Pancreas (tissue), 10 donors: ENCODE measurements at regions not wholly inside any gene's neighbourhood (a gene's known extent, or its start where the extent isn't known, plus 50 kb on each side); places are given as distances from the start of the nearest gene placed in this dataset.

Experiments
- ATAC-seq, 4 donors: fragments of 200-7000 bp; cut with Tn5 transposase; one replicate each; pipeline versions ENCODE4 v1.8.0 to v1.9.1; 2020; ENCODE audit warnings: mild to moderate bottlenecking in 4 of 4, moderate library complexity in 4 of 4
- DNase-seq, 6 donors: peaks; one replicate each; pipeline ENCODE4 v3.0.0-alpha.2; 2020
- FAIRE-seq: peaks from 2 replicates; lab custom pipeline; 2012; peaks lifted over from hg19 to GRCh38; lab: Jason Lieb, UNC
- H3K27ac ChIP-seq, 4 donors: fragments of 200-600 bp; sonication (generic); 1 replicate in 3 of 4; 2 replicates in 1 of 4; pipeline versions ENCODE4 v1.5.0 to v1.8.0; 2020
- H3K27me3 ChIP-seq, 4 donors: fragments of 200-600 bp; one replicate each; pipeline ENCODE4 v1.8.0; 2021
- H3K36me3 ChIP-seq, 3 donors: fragments of 200-600 bp; sonication (generic) in 1 of 3; one replicate each; pipeline versions ENCODE4 v1.5.0 to v1.8.0; 2020 to 2021
- H3K4me1 ChIP-seq, 3 donors: fragments of 200-600 bp; one replicate each; pipeline ENCODE4 v1.8.0; 2021
- H3K4me3 ChIP-seq, 4 donors: fragments of 200-600 bp; sonication (generic) in 2 of 4; one replicate each; pipeline versions ENCODE4 v1.5.0 to v1.8.0; 2020 to 2021
- H3K9me3 ChIP-seq, 4 donors: fragments of 200-600 bp; one replicate each; pipeline ENCODE4 v1.8.0; 2021
- whole genome bisulfite sequencing, 2 donors: extraction: QIAGEN DNeasy Blood & Tissue Kit; methylation state at CpG; one replicate each; pipeline ENCODE4 v1.1.7; 2013; 5-methylcytosine and 5-hydroxymethylcytosine counted together
- intact Hi-C, 3 donors: fragments of 100-400 bp; cut with DNase I; formaldehyde crosslinking; loops; one replicate each; pipeline versions ENCODE4 v1.11.1 to v1.14.2; 2022
- TF ChIP-seq, protein P1 (sequence below), 4 donors: fragments of 200-600 bp; sonication (generic) in 3 of 4; IDR thresholded peaks; one replicate each; pipeline versions ENCODE4 v1.5.0 to v1.8.0; 2021; ENCODE audit warnings: antibody characterized with exemption in 4 of 4
- donor health status: healthy with polysubstance abuse.
- donor health status: DM: no; HTN: no; CAD: no; lungs with moderate emphysema.
- donor health status: DM: no; HTN: no; CAD: no.
- donor health status: control.
- donor health status: control.
- donor health status: Bipolar disorder and iron deficiency.
- donor health status: DM: yes; HTN: yes; CAD: no.
- donor health status: DM: no; HTN: no; CAD: no.
- donor health status: DM: no; HTN: no; CAD: no.
- donor health status: DM: yes; HTN: yes; CAD: no.

DNA sequence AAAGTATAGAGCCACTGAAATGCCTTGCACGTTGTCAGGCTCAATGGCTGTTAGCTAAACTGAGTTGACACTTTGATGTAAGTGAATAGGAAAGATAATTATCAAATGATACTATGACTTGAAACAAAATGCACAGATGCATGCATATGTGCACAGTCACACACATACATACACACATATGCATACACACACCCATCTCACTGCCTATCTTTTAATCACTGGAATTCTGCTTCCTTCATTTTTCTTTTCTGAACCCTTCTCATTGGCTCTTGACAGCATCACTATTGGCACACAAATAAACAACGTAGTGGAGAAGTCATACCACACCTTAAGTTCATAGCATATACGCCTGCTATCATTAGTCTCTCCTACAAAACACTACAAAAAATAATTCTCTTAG lies 154.9 kb upstream of the NCKAP5 start:
- H3K27me3 ChIP-seq: no peaks in the 10 kb centered on the region
- ATAC-seq (no peak), FAIRE-seq (no peak), DNase-seq (no peak)
- no peaks in the 10 kb centered on the region for H3K4me1 ChIP-seq
- intact Hi-C loops: no loop called here
- no peaks in the 10 kb centered on the region for H3K9me3 ChIP-seq
- no peak overlapping the region for H3K27ac ChIP-seq
- WGBS, 2 donors: 66 to 79% methylated on average over 3 of the region's 3 CpGs
- no peaks in the 10 kb centered on the region for H3K36me3 ChIP-seq
- TF ChIP-seq, protein P1, sequence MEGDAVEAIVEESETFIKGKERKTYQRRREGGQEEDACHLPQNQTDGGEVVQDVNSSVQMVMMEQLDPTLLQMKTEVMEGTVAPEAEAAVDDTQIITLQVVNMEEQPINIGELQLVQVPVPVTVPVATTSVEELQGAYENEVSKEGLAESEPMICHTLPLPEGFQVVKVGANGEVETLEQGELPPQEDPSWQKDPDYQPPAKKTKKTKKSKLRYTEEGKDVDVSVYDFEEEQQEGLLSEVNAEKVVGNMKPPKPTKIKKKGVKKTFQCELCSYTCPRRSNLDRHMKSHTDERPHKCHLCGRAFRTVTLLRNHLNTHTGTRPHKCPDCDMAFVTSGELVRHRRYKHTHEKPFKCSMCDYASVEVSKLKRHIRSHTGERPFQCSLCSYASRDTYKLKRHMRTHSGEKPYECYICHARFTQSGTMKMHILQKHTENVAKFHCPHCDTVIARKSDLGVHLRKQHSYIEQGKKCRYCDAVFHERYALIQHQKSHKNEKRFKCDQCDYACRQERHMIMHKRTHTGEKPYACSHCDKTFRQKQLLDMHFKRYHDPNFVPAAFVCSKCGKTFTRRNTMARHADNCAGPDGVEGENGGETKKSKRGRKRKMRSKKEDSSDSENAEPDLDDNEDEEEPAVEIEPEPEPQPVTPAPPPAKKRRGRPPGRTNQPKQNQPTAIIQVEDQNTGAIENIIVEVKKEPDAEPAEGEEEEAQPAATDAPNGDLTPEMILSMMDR (IDR thresholded peaks at IDR 0.05): no peak
- no peak overlapping the region for H3K4me3 ChIP-seq

DNA sequence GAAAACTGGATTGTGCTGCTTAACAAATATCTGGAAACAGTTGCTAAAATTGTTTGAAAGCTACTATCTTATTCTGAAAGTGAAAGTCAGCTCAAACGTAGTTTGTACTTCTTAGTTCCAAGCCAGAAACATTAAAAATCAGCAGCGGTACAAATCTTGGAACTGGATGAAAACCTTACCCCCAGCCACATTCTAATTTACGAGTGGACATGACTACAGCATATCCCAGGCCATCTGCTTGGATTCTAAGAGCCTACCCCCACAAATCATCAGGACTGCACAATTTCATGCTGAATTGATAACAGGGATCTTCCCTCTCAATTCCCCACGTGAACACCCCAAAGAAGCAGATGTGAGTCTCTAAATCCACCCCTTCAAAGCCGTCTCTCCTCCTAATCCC lies 158.7 kb upstream of the NCKAP5 start:
- intact Hi-C loops: no loop called here
- no peaks in the 10 kb centered on the region for H3K36me3 ChIP-seq
- no peak for FAIRE-seq
- no peak overlapping the region for H3K4me3 ChIP-seq
- H3K27ac ChIP-seq: no peak overlapping the region
- TF ChIP-seq, protein P1 (IDR thresholded peaks at IDR 0.05): no peak
- 56 to 59% methylated on average over 5 of the region's 5 CpGs for WGBS, 2 donors
- H3K4me1 ChIP-seq: no peaks in the 10 kb centered on the region
- H3K27me3 ChIP-seq: no peaks in the 10 kb centered on the region
- ATAC-seq: no peak
- H3K9me3 ChIP-seq: no peaks in the 10 kb centered on the region
- no peak for DNase-seq

DNA sequence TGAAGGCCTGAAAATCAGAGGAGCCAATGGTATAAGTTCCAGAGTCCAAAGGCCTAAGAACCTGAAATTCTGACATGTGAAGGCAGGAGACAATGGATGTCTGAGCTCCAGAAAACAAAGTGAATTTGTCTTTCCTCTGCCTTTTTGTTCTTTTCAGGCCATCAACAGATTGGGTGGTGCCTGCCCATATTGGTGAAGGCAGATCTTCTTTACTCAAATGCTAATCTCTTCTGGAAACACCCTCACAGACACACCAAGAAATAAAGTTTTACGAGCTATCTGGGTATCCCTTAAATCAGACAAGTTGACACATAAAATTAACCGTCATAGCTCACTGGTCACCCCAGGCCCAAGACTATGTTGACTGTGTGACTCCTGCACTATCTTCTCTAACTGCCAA lies 163.8 kb upstream of the NCKAP5 start:
- no peaks in the 10 kb centered on the region for H3K4me1 ChIP-seq
- H3K27ac ChIP-seq: no peak overlapping the region
- DNase-seq (no peak), FAIRE-seq (no peak), ATAC-seq (no peak)
- WGBS, 2 donors: 91 to 94% methylated on average over 2 of the region's 2 CpGs
- H3K4me3 ChIP-seq: no peak overlapping the region
- H3K36me3 ChIP-seq: no peaks in the 10 kb centered on the region
- no peaks in the 10 kb centered on the region for H3K9me3 ChIP-seq
- no peaks in the 10 kb centered on the region for H3K27me3 ChIP-seq
- intact Hi-C loops: no loop called here
- TF ChIP-seq, protein P1 (IDR thresholded peaks at IDR 0.05): no peak

DNA sequence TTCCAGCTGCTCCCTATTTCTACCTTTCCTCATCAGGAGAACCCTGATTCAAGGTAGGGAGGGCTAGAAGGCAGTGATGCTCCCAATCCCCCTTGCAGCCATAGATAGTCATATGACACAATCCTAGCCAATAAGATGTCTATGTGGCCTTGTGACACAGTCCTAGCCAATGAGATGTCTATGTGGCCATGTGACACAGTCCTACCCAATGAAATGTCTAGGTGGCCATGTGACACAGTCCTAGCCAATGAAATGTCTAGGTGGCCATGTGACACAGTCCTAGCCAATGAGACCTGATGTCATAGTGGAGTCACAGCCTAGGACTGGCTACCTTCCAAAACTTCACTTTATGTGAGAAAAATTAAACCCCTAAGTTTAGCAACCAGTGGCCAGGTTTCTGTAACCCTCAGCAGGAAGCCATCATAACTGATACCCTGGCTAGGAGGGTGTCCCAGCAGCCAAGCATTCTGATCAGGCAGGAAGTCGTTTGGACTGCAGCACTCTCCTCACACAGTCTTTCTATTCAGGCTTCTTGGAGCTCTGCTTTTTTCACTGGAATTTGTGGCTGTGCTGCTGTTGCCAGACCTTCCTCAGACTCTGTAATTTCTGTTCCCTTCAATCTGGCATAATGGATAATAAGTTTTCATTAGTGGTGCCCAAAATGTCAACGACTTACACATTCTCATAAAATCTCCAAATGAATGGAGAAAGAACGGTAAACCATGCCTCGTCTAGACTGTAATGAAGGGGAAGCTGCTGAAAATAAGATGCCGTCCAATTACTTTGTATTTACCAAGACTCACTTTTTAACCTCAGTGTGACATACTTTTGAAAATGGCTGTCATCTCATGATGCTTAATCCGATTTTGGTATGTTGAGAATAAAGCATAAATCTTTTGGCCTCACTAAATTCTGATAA lies 165.0 kb upstream of the NCKAP5 start:
- no peak for ATAC-seq
- no peaks in the 10 kb centered on the region for H3K27me3 ChIP-seq
- intact Hi-C loops: no loop called here
- no peak for DNase-seq
- WGBS, 2 donors: 59 to 70% methylated on average over 6 of the region's 6 CpGs
- H3K4me1 ChIP-seq: no peaks in the 10 kb centered on the region
- H3K9me3 ChIP-seq: no peaks in the 10 kb centered on the region
- no peak for FAIRE-seq
- no peak overlapping the region for H3K27ac ChIP-seq
- no peaks in the 10 kb centered on the region for H3K36me3 ChIP-seq
- TF ChIP-seq, protein P1 (IDR thresholded peaks at IDR 0.05): no peak
- H3K4me3 ChIP-seq: no peak overlapping the region

DNA sequence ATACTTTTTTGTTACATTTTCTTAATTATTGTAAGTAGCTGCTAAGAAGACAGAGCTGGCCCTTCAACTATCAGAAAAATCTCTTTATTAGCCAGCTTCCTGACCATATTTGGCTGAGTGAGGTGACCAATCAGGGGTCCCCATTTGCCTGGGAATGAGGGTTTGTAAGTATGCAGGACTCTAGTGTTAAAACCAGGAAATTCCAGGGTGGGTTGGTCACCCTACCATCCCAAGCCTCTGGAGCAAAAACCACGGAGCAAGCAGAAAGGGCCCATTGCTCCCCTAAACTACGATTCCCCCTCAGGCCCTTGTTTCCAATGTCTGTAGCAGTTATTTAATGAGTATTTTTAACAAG lies 165.6 kb upstream of the NCKAP5 start:
- WGBS, 2 donors: 64 to 72% methylated on average over 2 of the region's 2 CpGs
- no peaks in the 10 kb centered on the region for H3K36me3 ChIP-seq
- ATAC-seq: no peak
- no peaks in the 10 kb centered on the region for H3K4me1 ChIP-seq
- no peak for DNase-seq
- H3K4me3 ChIP-seq: no peak overlapping the region
- TF ChIP-seq, protein P1 (IDR thresholded peaks at IDR 0.05): no peak
- H3K27me3 ChIP-seq: no peaks in the 10 kb centered on the region
- no peaks in the 10 kb centered on the region for H3K9me3 ChIP-seq
- no peak overlapping the region for H3K27ac ChIP-seq
- intact Hi-C loops: no loop called here
- no peak for FAIRE-seq
